IMR-90 (cell line): ENCODE measurements at regions not wholly inside any gene's neighbourhood (a gene's known extent, or its start where the extent isn't known, plus 50 kb on each side); places are given as distances from the start of the nearest gene placed in this dataset.
"Not testable (repeated sequence)": the region's sequence is repeated elsewhere in the genome, so short reads cannot be mapped to it uniquely, and the experiment has no call there.

Source experiments
- ATAC-seq: fragments of 200-7000 bp; cut with Tn5 transposase; 2 replicates; pipeline ENCODE4 v1.9.1; 2020; ENCODE audit warnings: low read depth, mild to moderate bottlenecking, moderate library complexity
- BruUV-seq: library from RNA; stranded (reverse); fragments of 400-500 nt; replicated peaks from 2 replicates; lab custom pipeline; 2021; lab: Mats Ljungman, UMichigan
- CTCF ChIA-PET: fragments of 300-600 bp; formaldehyde crosslinking; extraction: SDS; loops from one replicate; lab custom pipeline; 2021; ENCODE audit warnings: antibody characterized with exemption; lab: Yijun Ruan, JAX
- POLR2A ChIA-PET: fragments of 300-600 bp; sonication (Branson Sonifier 250); formaldehyde crosslinking; loops from one replicate; lab custom pipeline; 2022; ENCODE audit warnings: antibody characterized with exemption; ENCODE audit not compliant: unreplicated experiment; lab: Charles Lee
- DNase-seq: peaks from one replicate; pipeline ENCODE4 v3.0.0; 2013
- H2AFZ ChIP-seq: replicated peaks from 2 replicates; pipeline ENCODE3; 2013; ENCODE audit warnings: low read length, mild to moderate bottlenecking; ENCODE audit not compliant: poor library complexity
- H2AK5ac ChIP-seq: 2 replicates; pipeline ENCODE4 v1.6.1; 2013; ENCODE audit warnings: low read depth, low read length, inconsistent platforms
- H2AK9ac ChIP-seq: replicated peaks from 2 replicates; pipeline ENCODE3; 2013; ENCODE audit warnings: mild to moderate bottlenecking, low read depth, low read length, moderate library complexity; ENCODE audit not compliant: poor library complexity
- H2BK120ac ChIP-seq: 2 replicates; pipeline ENCODE4 v1.6.1; 2013; ENCODE audit warnings: low read depth, low read length, inconsistent platforms
- H2BK15ac ChIP-seq: 3 replicates; pipeline ENCODE4 v1.6.1; 2013; ENCODE audit warnings: low read depth, low read length, inconsistent platforms
- H2BK20ac ChIP-seq: 2 replicates; pipeline ENCODE4 v1.6.1; 2013; ENCODE audit warnings: low read depth, mild to moderate bottlenecking, inconsistent platforms, low read length, moderate library complexity
- H2BK5ac ChIP-seq: 2 replicates; pipeline ENCODE4 v1.6.1; 2013; ENCODE audit warnings: mild to moderate bottlenecking, low read depth, low read length, inconsistent platforms; ENCODE audit not compliant: poor library complexity, severe bottlenecking
- H3K14ac ChIP-seq: replicated peaks from 2 replicates; pipeline ENCODE4 v1.6.1; 2013; ENCODE audit warnings: low read depth, low read length, inconsistent platforms
- H3K18ac ChIP-seq: 2 replicates; pipeline ENCODE4 v1.6.1; 2013; ENCODE audit warnings: low read depth, low read length, control low read depth
- H3K23ac ChIP-seq: 2 replicates; pipeline ENCODE4 v1.6.1; 2013; ENCODE audit warnings: low read depth, low read length, inconsistent platforms
- H3K27ac ChIP-seq: 2 replicates; pipeline ENCODE4 v1.5.1; 2013; ENCODE audit warnings: mild to moderate bottlenecking, control low read depth, low read length; ENCODE audit not compliant: insufficient read depth
- H3K27me3 ChIP-seq: 2 replicates; pipeline ENCODE4 v1.6.1; 2013; ENCODE audit warnings: low read length; ENCODE audit not compliant: control insufficient read depth, insufficient read depth
- H3K36me3 ChIP-seq: 2 replicates; pipeline ENCODE4 v1.6.1; 2013; ENCODE audit warnings: low read length, mixed read lengths; ENCODE audit not compliant: control insufficient read depth, insufficient read depth
- H3K4ac ChIP-seq: 2 replicates; pipeline ENCODE4 v1.6.1; 2013; ENCODE audit warnings: low read depth, low read length, inconsistent platforms
- H3K4me1 ChIP-seq: 2 replicates; pipeline ENCODE4 v1.6.1; 2013; ENCODE audit warnings: low read length, mixed read lengths; ENCODE audit not compliant: control insufficient read depth, insufficient read depth
- H3K4me2 ChIP-seq: 2 replicates; pipeline ENCODE4 v1.6.1; 2013; ENCODE audit warnings: low read depth, mild to moderate bottlenecking, control low read depth, low read length, moderate library complexity
- H3K4me3 ChIP-seq: 2 replicates; pipeline ENCODE4 v1.5.1; 2013; ENCODE audit warnings: low read depth, mild to moderate bottlenecking, control low read depth, low read length, moderate library complexity; ENCODE audit not compliant: insufficient read depth
- H3K56ac ChIP-seq: 2 replicates; pipeline ENCODE4 v1.6.1; 2013; ENCODE audit warnings: low read length, inconsistent platforms; ENCODE audit not compliant: insufficient read depth; ENCODE audit errors: extremely low read depth
- H3K79me1 ChIP-seq, 2 experiments: 2 replicates each; pipeline ENCODE4 v1.6.1; 2013; ENCODE audit warnings: low read length in 2 of 2, inconsistent platforms in 1 of 2, low read depth in 1 of 2
- H3K9ac ChIP-seq: 2 replicates; pipeline ENCODE4 v1.6.1; 2013; ENCODE audit warnings: low read depth, low read length, control low read depth
- H3K9me1 ChIP-seq: 2 replicates; pipeline ENCODE4 v1.6.1; 2013; ENCODE audit warnings: low read length, inconsistent platforms; ENCODE audit not compliant: insufficient read depth
- H3K9me3 ChIP-seq: 2 replicates; pipeline ENCODE4 v1.6.1; 2013; ENCODE audit warnings: low read length; ENCODE audit not compliant: control insufficient read depth, insufficient read depth
- H4K20me1 ChIP-seq: 2 replicates; pipeline ENCODE4 v1.6.1; 2013; ENCODE audit warnings: low read length, inconsistent platforms; ENCODE audit not compliant: insufficient read depth
- H4K5ac ChIP-seq: 2 replicates; pipeline ENCODE4 v1.6.1; 2013; ENCODE audit warnings: mild to moderate bottlenecking, low read depth, low read length, control low read depth
- H4K8ac ChIP-seq, 2 experiments: 2 replicates each; pipeline ENCODE4 v1.6.1; 2013; ENCODE audit warnings: low read depth in 2 of 2, low read length in 2 of 2, control low read depth in 1 of 2, inconsistent platforms in 1 of 2
- H4K91ac ChIP-seq: 2 replicates; pipeline ENCODE4 v1.6.1; 2013; ENCODE audit warnings: low read depth, low read length, inconsistent platforms; ENCODE audit not compliant: insufficient read depth
- WGBS, 2 experiments: methylation state at CpG; one replicate each; pipeline versions ENCODE4 v1.1.5 to v1.1.7; 2013; ENCODE audit warnings: missing lambda C conversion rate in 2 of 2; ENCODE audit not compliant: insufficient read length in 1 of 2; ENCODE audit errors: extremely low coverage in 2 of 2; 5-methylcytosine and 5-hydroxymethylcytosine counted together
- dilution Hi-C: fragments of 300-500 bp; cut with HindIII; formaldehyde crosslinking; loops from one replicate; pipeline ENCODE4 v1.14.3; 2018; ENCODE audit warnings: low sequenced_read_pairs; ENCODE audit not compliant: unreplicated experiment
- in situ Hi-C: fragments of 300-500 bp; cut with MboI; formaldehyde crosslinking; loops from 3 replicates; pipeline ENCODE4 v1.14.3; 2019; ENCODE audit warnings: low sequenced_read_pairs, inconsistent platforms, mixed read lengths
- intact Hi-C: fragments of 100-400 bp; cut with micrococcal nuclease; formaldehyde crosslinking; loops from 2 replicates; pipeline ENCODE4 v1.10.0; 2022

GRCh38 chr7:65260673-65261072 is 113.0 kb upstream of the ZNF92 start:
- H3K79me1 ChIP-seq, H3K36me3 ChIP-seq, intact Hi-C loops, DNase-seq, H2BK120ac ChIP-seq, H3K14ac ChIP-seq, H2AK9ac ChIP-seq, H4K20me1 ChIP-seq, ATAC-seq, H3K23ac ChIP-seq, H3K9ac ChIP-seq, H2AK5ac ChIP-seq, H3K56ac ChIP-seq, in situ Hi-C loops, H2AFZ ChIP-seq, H3K18ac ChIP-seq, dilution Hi-C loops, CTCF ChIA-PET, H2BK5ac ChIP-seq, H3K9me1 ChIP-seq, H3K4ac ChIP-seq, POLR2A ChIA-PET, H3K27me3 ChIP-seq, H3K4me3 ChIP-seq, H3K27ac ChIP-seq, H4K91ac ChIP-seq, H3K4me2 ChIP-seq, H4K5ac ChIP-seq, BruUV-seq, H3K4me1 ChIP-seq, H3K9me3 ChIP-seq, H2BK15ac ChIP-seq, H2BK20ac ChIP-seq, H4K8ac ChIP-seq: not testable (repeated sequence)
- no CpG with 5 or more reads among the region's 6 CpGs for WGBS, 2 experiments

GRCh38 chr7:65259864-65260525 is 113.7 kb upstream of the ZNF92 start:
- WGBS, 2 experiments, result no CpG with 5 or more reads among the region's 10 CpGs
- H3K36me3 ChIP-seq, H3K79me1 ChIP-seq, H3K18ac ChIP-seq, H3K56ac ChIP-seq, H3K27ac ChIP-seq, H3K9me3 ChIP-seq, CTCF ChIA-PET, H2AFZ ChIP-seq, POLR2A ChIA-PET, DNase-seq, H3K27me3 ChIP-seq, H2BK20ac ChIP-seq, H3K4me3 ChIP-seq, H3K4me2 ChIP-seq, ATAC-seq, H4K5ac ChIP-seq, H2BK15ac ChIP-seq, BruUV-seq, H3K9me1 ChIP-seq, H2BK5ac ChIP-seq, H3K23ac ChIP-seq, H3K4me1 ChIP-seq, H4K91ac ChIP-seq, in situ Hi-C loops, H2AK9ac ChIP-seq, H2BK120ac ChIP-seq, H4K8ac ChIP-seq, H3K9ac ChIP-seq, H3K4ac ChIP-seq, dilution Hi-C loops, H2AK5ac ChIP-seq, H4K20me1 ChIP-seq, intact Hi-C loops, H3K14ac ChIP-seq: not testable (repeated sequence)
